A549 (cell line): ENCODE measurements at regions not wholly inside any gene's neighbourhood (a gene's known extent, or its start where the extent isn't known, plus 50 kb on each side); places are given as distances from the start of the nearest gene placed in this dataset.

Experiments
- ATAC-seq, 2 experiments: fragments of 200-7000 bp in 1 of 2; fragments of >200 bp in 1 of 2; cut with Nextera tagmentation in 1 of 2; cut with Tn5 transposase in 1 of 2; 3 replicates each; pipeline versions ENCODE4 v1.8.0 to v1.9.1; 2018 to 2020; ENCODE audit warnings: mild to moderate bottlenecking in 1 of 2, moderate library complexity in 1 of 2
- CTCF ChIA-PET: fragments of 300-600 bp; sonication (Branson Sonifier 250); formaldehyde crosslinking; extraction: SDS; loops from one replicate; lab custom pipeline; 2021; ENCODE audit warnings: antibody characterized with exemption, inconsistent platforms; lab: Yijun Ruan, JAX
- POLR2A ChIA-PET: fragments of 350-600 bp; formaldehyde crosslinking; extraction: SDS; loops from one replicate; lab custom pipeline; 2021; ENCODE audit warnings: antibody characterized with exemption, inconsistent platforms; lab: Yijun Ruan, JAX
- DNase-seq, 2 experiments: peaks; one replicate each; pipeline versions ENCODE4 v3.0.0 to v3.0.0-alpha.2; 2011 to 2016; ENCODE audit warnings: low read depth in 1 of 2, low spot score in 1 of 2
- FAIRE-seq: peaks from 2 replicates; lab custom pipeline; 2011; peaks lifted over from hg19 to GRCh38; lab: Jason Lieb, UNC
- H3K27ac ChIP-seq, 2 experiments: fragments of >200 bp; sonication (Bioruptor Twin); formaldehyde crosslinking; 3 replicates each; pipeline ENCODE4 v1.5.1; 2016 to 2017
- H3K4me1 ChIP-seq: fragments of >200 bp; sonication (Bioruptor Twin); formaldehyde crosslinking; 3 replicates; pipeline ENCODE4 v1.6.1; 2016
- H3K4me2 ChIP-seq: fragments of >200 bp; sonication (Bioruptor Twin); formaldehyde crosslinking; 3 replicates; pipeline ENCODE4 v1.6.1; 2016
- H3K4me3 ChIP-seq: fragments of >200 bp; sonication (Bioruptor Twin); formaldehyde crosslinking; 3 replicates; pipeline ENCODE4 v1.5.1; 2016
- H3K9me3 ChIP-seq: fragments of >200 bp; sonication (Bioruptor Twin); formaldehyde crosslinking; 3 replicates; pipeline ENCODE4 v1.6.1; 2016
- CBX8 ChIP-seq: fragments of 200-600 bp; sonication (generic); IDR thresholded peaks from 2 replicates; pipeline ENCODE4 v1.6.1; 2016
- ELK1 ChIP-seq: fragments of 150-350 bp; IDR thresholded peaks from 2 replicates; pipeline ENCODE4 v1.6.1; 2014; ENCODE audit warnings: low read depth, mild to moderate bottlenecking, low read length
- FOSB ChIP-seq: fragments of 250-450 bp; sonication (Bioruptor Pico); IDR thresholded peaks from 2 replicates; pipeline ENCODE4 v1.5.0; 2020; ENCODE audit warnings: mild to moderate bottlenecking, moderate library complexity
- FOSL2 ChIP-seq, 2 experiments: fragments of 450-650 bp in 1 of 2; fragments of >200 bp in 1 of 2; sonication (Bioruptor Twin) in 1 of 2; formaldehyde crosslinking; IDR thresholded peaks; 2 replicates each; pipeline versions ENCODE4 v1.5.0 to v1.6.1; 2016 to 2020; ENCODE audit warnings: mild to moderate bottlenecking in 1 of 2, moderate library complexity in 1 of 2
- GATA3 ChIP-seq: IDR thresholded peaks from 2 replicates; pipeline ENCODE4 v1.6.1; 2012; ENCODE audit warnings: borderline replicate concordance
- HEYL ChIP-seq: fragments of 250-450 bp; sonication (Bioruptor Pico); IDR thresholded peaks from 2 replicates; pipeline ENCODE4 v1.8.0; 2021; ENCODE audit warnings: mild to moderate bottlenecking, moderate library complexity
- HOXB5 ChIP-seq: fragments of 250-450 bp; sonication (Bioruptor Pico); IDR thresholded peaks from 2 replicates; pipeline ENCODE4 v1.5.0; 2020; ENCODE audit warnings: mild to moderate bottlenecking, moderate library complexity
- KDM1A ChIP-seq: fragments of 200-600 bp; sonication (generic); IDR thresholded peaks from 2 replicates; pipeline ENCODE4 v1.6.1; 2016; ENCODE audit warnings: low read depth, mild to moderate bottlenecking
- NFE2L2 ChIP-seq: fragments of 150-350 bp; conservative IDR thresholded peaks from 2 replicates; pipeline ENCODE4 v1.6.1; 2014; ENCODE audit warnings: low read length
- NR3C1 ChIP-seq: fragments of >200 bp; sonication (Bioruptor Twin); formaldehyde crosslinking; IDR thresholded peaks from 3 replicates; pipeline ENCODE4 v1.6.1; 2017
- POLR2A ChIP-seq: IDR thresholded peaks from 2 replicates; pipeline ENCODE4 v1.6.1; 2012; ENCODE audit warnings: mild to moderate bottlenecking, low read length
- POLR2AphosphoS2 ChIP-seq: conservative IDR thresholded peaks from 2 replicates; pipeline ENCODE4 v1.6.1; 2012; ENCODE audit warnings: low read length, improper control_type of control experiment, inconsistent platforms
- RFX5 ChIP-seq: fragments of 450-650 bp; IDR thresholded peaks from 2 replicates; pipeline ENCODE4 v1.7.1; 2014; ENCODE audit warnings: antibody characterized with exemption, mild to moderate bottlenecking, moderate library complexity
- SREBF2 ChIP-seq: fragments of 450-650 bp; IDR thresholded peaks from 2 replicates; pipeline ENCODE4 v1.6.1; 2014; ENCODE audit warnings: mild to moderate bottlenecking, moderate library complexity
- USF2 ChIP-seq: fragments of 450-650 bp; IDR thresholded peaks from 2 replicates; pipeline ENCODE4 v1.6.1; 2014; ENCODE audit warnings: antibody characterized with exemption
- WGBS: methylation state at CpG from one replicate; pipeline ENCODE4 v1.1.6; 2017; ENCODE audit errors: missing lambda C conversion rate; 5-methylcytosine and 5-hydroxymethylcytosine counted together
- TF ChIP-seq, protein P1 (sequence below): IDR thresholded peaks from 2 replicates; pipeline ENCODE4 v1.6.1; 2012
- TF ChIP-seq, protein P2 (sequence below): fragments of 200-600 bp; sonication (generic); IDR thresholded peaks from 2 replicates; pipeline ENCODE4 v1.6.1; 2016; ENCODE audit warnings: antibody characterized with exemption, mild to moderate bottlenecking, moderate library complexity
- TF ChIP-seq, protein P3 (sequence below): fragments of 250-450 bp; sonication (Bioruptor Pico); IDR thresholded peaks from 2 replicates; pipeline ENCODE4 v1.5.0; 2021; ENCODE audit warnings: mild to moderate bottlenecking, moderate library complexity, borderline replicate concordance

GRCh38 chr4:64935469-64936001, 526.3 kb upstream of the TECRL start:
- DNase-seq (no peak), ATAC-seq (no peak), FAIRE-seq (no peak)
- Histone ChIP-seq H3K9me3 (no peaks in the 10 kb centered on the region), H3K4me1 (no peaks in the 10 kb centered on the region), H3K27ac (no peak overlapping the region), H3K4me3 (no peak overlapping the region), H3K4me2 (no peak overlapping the region)
- WGBS, result 0% methylated on average over 1 of the region's 1 CpG
- ChIA-PET POLR2A (no interaction called here), CTCF (no interaction called here)
- TF ChIP-seq, protein P1, sequence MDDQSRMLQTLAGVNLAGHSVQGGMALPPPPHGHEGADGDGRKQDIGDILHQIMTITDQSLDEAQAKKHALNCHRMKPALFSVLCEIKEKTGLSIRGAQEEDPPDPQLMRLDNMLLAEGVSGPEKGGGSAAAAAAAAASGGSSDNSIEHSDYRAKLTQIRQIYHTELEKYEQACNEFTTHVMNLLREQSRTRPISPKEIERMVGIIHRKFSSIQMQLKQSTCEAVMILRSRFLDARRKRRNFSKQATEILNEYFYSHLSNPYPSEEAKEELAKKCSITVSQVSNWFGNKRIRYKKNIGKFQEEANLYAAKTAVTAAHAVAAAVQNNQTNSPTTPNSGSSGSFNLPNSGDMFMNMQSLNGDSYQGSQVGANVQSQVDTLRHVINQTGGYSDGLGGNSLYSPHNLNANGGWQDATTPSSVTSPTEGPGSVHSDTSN, result no peak
- TF ChIP-seq, protein P2, sequence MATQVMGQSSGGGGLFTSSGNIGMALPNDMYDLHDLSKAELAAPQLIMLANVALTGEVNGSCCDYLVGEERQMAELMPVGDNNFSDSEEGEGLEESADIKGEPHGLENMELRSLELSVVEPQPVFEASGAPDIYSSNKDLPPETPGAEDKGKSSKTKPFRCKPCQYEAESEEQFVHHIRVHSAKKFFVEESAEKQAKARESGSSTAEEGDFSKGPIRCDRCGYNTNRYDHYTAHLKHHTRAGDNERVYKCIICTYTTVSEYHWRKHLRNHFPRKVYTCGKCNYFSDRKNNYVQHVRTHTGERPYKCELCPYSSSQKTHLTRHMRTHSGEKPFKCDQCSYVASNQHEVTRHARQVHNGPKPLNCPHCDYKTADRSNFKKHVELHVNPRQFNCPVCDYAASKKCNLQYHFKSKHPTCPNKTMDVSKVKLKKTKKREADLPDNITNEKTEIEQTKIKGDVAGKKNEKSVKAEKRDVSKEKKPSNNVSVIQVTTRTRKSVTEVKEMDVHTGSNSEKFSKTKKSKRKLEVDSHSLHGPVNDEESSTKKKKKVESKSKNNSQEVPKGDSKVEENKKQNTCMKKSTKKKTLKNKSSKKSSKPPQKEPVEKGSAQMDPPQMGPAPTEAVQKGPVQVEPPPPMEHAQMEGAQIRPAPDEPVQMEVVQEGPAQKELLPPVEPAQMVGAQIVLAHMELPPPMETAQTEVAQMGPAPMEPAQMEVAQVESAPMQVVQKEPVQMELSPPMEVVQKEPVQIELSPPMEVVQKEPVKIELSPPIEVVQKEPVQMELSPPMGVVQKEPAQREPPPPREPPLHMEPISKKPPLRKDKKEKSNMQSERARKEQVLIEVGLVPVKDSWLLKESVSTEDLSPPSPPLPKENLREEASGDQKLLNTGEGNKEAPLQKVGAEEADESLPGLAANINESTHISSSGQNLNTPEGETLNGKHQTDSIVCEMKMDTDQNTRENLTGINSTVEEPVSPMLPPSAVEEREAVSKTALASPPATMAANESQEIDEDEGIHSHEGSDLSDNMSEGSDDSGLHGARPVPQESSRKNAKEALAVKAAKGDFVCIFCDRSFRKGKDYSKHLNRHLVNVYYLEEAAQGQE, result no peak
- no peak for TF ChIP-seq HEYL (CRISPR knock-in tag)
- TF ChIP-seq, protein P3, sequence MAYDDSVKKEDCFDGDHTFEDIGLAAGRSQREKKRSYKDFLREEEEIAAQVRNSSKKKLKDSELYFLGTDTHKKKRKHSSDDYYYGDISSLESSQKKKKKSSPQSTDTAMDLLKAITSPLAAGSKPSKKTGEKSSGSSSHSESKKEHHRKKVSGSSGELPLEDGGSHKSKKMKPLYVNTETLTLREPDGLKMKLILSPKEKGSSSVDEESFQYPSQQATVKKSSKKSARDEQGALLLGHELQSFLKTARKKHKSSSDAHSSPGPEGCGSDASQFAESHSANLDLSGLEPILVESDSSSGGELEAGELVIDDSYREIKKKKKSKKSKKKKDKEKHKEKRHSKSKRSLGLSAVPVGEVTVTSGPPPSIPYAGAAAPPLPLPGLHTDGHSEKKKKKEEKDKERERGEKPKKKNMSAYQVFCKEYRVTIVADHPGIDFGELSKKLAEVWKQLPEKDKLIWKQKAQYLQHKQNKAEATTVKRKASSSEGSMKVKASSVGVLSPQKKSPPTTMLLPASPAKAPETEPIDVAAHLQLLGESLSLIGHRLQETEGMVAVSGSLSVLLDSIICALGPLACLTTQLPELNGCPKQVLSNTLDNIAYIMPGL, result no peak
- TF ChIP-seq POLR2A, result no peak
- TF ChIP-seq HOXB5, result no peak
- TF ChIP-seq RFX5, result no peak
- TF ChIP-seq SREBF2, result no peak
- no peak for TF ChIP-seq FOSL2 (IDR thresholded peaks at IDR 0.05)
- TF ChIP-seq FOSL2 (CRISPR knock-in tag; IDR thresholded peaks at IDR 0.05), result no peak
- no peak for TF ChIP-seq KDM1A
- no peak for TF ChIP-seq ELK1
- TF ChIP-seq CBX8, result no peak
- TF ChIP-seq NFE2L2, result no peak
- TF ChIP-seq NR3C1, result no peak
- TF ChIP-seq FOSB, result no peak

DNA sequence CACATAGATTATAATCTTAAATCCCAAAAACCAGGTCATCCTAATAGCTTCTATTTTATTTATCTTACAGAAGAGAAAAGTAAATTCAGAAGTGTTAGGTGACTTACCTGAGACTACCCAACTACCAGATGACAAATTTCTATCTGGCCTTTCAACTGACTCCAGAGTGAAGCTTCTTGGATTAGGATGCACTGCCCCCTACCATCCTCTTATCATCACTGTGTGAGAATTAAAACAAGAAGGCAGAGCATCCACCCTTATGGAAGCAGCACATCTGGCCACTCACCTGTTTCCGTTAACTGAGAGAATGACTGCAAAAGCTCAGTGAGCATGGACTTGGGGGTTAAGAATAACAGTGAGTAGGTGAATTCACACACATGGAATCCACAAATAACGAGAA, 502.6 kb upstream of the TECRL start:
- WGBS, result 36% methylated on average over 2 of the region's 2 CpGs
- CTCF ChIA-PET, result no interaction called here
- no peak for ATAC-seq
- TF ChIP-seq POLR2AphosphoS2, result no peak
- TF ChIP-seq, all 56 proteins: peak for 0
- Histone ChIP-seq H3K27ac (no peak overlapping the region), H3K4me2 (no peak overlapping the region), H3K4me1 (no peaks in the 10 kb centered on the region), H3K4me3 (no peak overlapping the region), H3K9me3 (no peaks in the 10 kb centered on the region)
- POLR2A ChIA-PET, result no interaction called here
- DNase-seq (no peak), FAIRE-seq (no peak)

GRCh38 chr4:64903986-64904385, 494.7 kb upstream of the TECRL start:
- Histone ChIP-seq H3K9me3 (no peaks in the 10 kb centered on the region), H3K27ac (no peak overlapping the region), H3K4me1 (no peaks in the 10 kb centered on the region), H3K4me3 (no peak overlapping the region), H3K4me2 (no peak overlapping the region)
- ATAC-seq, result no peak
- ChIA-PET POLR2A (no interaction called here), CTCF (no interaction called here)
- FAIRE-seq, result no peak
- no peak for TF ChIP-seq USF2
- no peak for TF ChIP-seq GATA3
- DNase-seq, result no peak
- WGBS, result 8% methylated on average over 2 of the region's 2 CpGs
